GM21619 (cell line): ENCODE measurements at regions not wholly inside any gene's neighbourhood (a gene's known extent, or its start where the extent isn't known, plus 50 kb on each side); places are given as distances from the start of the nearest gene placed in this dataset.

Experiments
- ATAC-seq: cut with Tn5 transposase; IDR thresholded peaks from one replicate; pipeline ENCODE4 v1.9.1; 2021; ENCODE audit not compliant: unreplicated experiment

GRCh38 chr2:228864131-228864530 is 407.0 kb downstream of the PID1 start:
- no peak for ATAC-seq

DNA sequence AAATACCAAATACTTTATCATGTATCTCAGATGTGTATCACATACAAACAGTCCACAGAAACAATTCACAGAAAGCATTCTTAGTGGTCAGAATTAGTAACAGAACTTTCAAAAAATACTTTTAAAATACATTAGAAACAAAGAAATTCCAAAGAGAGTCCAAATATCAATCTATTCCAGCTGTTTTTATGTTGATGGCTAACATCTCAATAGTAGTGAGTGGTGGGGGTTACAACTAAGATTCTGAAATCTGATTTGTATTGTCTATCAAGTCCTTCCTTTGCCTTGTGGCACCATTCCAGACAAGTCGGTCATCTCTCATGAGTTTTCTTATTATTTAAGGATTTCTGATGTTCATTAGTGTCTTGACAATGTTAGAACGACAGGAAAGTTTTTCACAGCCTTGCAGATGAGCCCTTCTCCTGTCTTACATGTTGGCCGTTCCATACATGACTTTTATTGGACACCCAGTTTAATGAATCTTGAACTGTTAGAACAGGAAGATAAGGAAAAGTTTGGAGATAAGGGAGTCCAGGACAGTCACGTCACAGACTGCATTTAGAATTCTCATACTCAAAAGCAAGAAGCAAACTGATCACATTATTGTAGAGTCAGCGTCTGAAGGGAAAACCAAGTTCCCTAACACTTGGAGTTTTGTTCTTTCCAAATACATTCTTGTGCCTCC is 410.3 kb downstream of the PID1 start:
- no peak for ATAC-seq

- no peak for ATAC-seq
These were observed 417.9 kb downstream of the PID1 start for GRCh38 chr2:228853151-228853550.

DNA sequence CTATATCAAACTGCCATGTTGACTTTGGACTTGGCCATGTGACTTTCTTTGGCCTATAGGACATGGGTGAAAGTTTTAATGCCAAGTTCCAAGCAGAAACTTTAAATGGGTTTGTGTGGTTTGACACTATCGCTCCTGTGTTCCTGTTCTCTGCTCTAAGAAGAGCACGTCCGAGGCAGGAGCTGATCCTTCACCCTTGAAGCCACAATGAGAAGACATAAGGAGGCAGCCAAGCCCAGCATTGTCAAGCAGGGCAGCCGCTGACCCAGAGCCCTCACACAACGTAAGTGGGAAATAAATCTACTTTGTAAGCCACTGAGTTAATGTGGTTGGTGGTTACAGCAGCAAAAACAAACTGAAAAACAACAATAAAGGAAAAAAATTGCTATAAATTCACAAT is 422.4 kb downstream of the PID1 start:
- ATAC-seq: no peak

- ATAC-seq: no peak
These were observed 423.4 kb downstream of the PID1 start for GRCh38 chr2:228847684-228848083.

- no peak for ATAC-seq
These were observed 424.9 kb downstream of the PID1 start for GRCh38 chr2:228846161-228846560.

DNA sequence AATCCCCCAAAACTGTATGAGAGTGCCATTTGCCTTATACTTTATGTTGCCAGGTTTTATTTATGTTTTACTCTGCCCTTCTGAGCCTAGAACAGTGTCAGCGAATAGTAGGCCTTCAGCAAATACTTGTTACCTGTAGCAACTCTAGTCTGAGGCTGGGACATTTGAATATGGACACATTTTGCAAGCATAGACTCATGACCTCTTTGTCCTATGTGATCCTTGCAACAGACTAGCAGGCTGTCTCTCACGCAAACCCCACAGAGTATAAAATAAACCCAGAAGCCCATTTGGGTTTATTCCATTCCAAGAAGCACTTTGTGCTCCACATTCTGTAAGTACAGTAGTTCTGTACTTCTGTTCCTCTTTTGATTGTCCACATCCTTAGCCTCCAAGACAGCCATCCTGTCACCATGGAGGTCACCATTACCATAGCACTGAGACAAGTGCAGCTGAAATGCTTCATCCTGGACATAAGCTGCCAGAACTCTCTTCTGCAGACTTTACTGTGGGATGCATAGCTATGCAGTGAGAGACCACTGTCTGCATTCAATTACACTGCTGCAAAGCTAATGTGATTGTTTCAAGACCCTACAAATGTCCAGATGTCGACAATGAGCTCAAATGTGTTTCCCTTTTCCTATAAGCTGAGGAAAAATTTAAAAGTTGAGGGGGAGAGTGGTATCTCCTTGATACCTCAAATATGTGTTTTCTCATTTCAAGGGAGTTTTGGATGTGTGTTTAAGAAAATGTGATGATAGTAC is 425.7 kb downstream of the PID1 start:
- no peak for ATAC-seq

- no peak for ATAC-seq
These were observed 429.2 kb downstream of the PID1 start for GRCh38 chr2:228841877-228842276.

- no peak for ATAC-seq
These were observed 429.6 kb downstream of the PID1 start for GRCh38 chr2:228841475-228841874.

DNA sequence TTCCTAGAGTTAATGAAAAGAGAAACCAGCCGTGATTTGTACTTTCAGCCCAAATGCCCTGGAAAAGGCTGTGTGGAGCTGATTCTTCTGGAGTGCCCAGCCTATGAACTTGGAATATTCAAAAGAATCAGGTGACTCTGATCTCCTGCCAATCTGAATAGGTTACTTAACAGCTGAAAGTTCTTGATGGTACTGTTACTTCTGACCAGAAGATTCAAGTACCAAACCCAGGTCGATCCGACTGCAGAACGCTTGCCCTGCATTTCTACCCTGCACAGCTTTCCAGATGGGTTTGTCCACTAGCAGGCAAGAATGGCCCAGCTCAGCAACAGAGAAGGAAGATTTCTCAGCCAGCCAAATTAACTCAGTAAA is 430.4 kb downstream of the PID1 start:
- ATAC-seq: no peak

- no peak for ATAC-seq
These were observed 430.9 kb downstream of the PID1 start for GRCh38 chr2:228840113-228840742.

- ATAC-seq: no peak
These were observed 431.6 kb downstream of the PID1 start for GRCh38 chr2:228839421-228839876.

- no peak for ATAC-seq
These were observed 432.3 kb downstream of the PID1 start for GRCh38 chr2:228838819-228839218.

GRCh38 chr2:228828397-228828796 is 442.7 kb downstream of the PID1 start:
- no peak for ATAC-seq

- no peak for ATAC-seq
These were observed 443.9 kb downstream of the PID1 start for GRCh38 chr2:228827056-228827700.

GRCh38 chr2:228819701-228820100 is 451.4 kb downstream of the PID1 start:
- no peak for ATAC-seq

GRCh38 chr2:228802181-228803071 is 468.7 kb downstream of the PID1 start:
- ATAC-seq: no peak

DNA sequence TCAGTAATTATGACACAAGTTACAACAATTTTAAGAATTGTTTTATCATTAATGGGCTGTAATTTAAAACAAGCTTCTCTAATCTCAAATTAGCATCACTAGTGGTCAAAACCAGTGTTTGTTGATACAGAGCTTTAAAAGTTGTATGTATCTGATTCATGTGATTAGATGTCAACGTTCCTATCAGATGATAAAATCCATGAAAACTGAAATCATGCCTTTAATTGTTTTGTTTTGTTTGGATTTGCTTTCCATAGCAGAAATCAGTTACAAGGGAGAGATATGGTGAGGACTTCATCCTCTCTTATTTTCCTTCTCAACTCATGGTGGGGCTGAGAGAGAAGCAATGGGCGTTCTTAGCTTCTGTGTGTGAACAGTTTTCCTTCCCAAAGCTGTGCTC is 469.6 kb downstream of the PID1 start:
- ATAC-seq: no peak

GRCh38 chr2:228799208-228799588 is 471.9 kb downstream of the PID1 start:
- ATAC-seq: no peak

DNA sequence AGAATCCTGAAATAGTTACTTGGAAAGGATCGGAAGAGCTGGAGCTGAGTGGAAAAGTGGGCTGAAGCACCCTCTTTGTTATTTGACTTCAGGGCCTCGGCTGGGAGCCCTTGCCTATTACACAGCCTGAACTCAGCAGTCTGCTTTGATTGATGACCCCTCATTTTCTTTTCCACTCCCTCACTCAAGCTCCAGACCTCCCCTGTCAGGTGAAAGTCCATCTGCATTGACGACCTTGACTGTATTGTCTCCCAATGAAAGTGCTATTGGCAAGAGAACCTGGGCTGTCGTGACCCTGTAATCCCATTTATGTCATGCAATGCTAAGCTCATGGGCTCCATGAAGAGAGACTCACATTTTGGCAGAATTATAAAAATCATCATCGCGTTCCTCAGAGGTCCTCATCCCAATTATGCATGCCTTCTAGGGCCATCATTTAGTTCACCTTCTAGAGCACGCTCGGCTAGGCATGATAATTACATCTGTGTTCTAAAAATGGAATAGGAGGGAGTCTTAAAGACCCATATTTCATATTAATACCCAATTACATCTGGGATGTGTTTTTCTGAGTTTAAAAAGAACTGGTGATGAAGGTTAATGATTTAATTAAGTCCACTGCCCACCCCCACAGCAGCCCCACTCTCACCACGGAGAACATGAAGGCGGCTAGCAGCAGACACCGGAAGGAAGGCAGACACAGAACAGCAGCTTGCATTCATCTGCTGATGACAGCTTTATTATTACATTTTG is 472.5 kb downstream of the PID1 start:
- ATAC-seq: no peak
